GM12878 (cell line): ENCODE measurements at regions not wholly inside any gene's neighbourhood (a gene's known extent, or its start where the extent isn't known, plus 50 kb on each side); places are given as distances from the start of the nearest gene placed in this dataset.

ENCODE experiments used
- CHD1 ChIP-seq: IDR thresholded peaks from 2 replicates; pipeline ENCODE4 v1.6.1; 2012; ENCODE audit warnings: low read depth, low read length, improper control_type of control experiment
- CTCF ChIP-seq, 3 experiments: IDR thresholded peaks in 2 of 3; conservative IDR thresholded peaks in 1 of 3; 2 replicates each; pipeline ENCODE4 v1.5.1; 2011; ENCODE audit warnings: low read depth in 3 of 3, low read length in 3 of 3, mild to moderate bottlenecking in 3 of 3, control low read depth in 2 of 3, moderate library complexity in 2 of 3, inconsistent platforms in 1 of 3, mixed read lengths in 1 of 3; ENCODE audit not compliant: control insufficient read depth in 2 of 3, insufficient read depth in 1 of 3; ENCODE audit errors: extremely low read depth in 1 of 3
- E2F4 ChIP-seq: IDR thresholded peaks from 2 replicates; pipeline ENCODE4 v1.6.1; 2012; ENCODE audit warnings: low read depth, low read length, improper control_type of control experiment
- FOS ChIP-seq: IDR thresholded peaks from 3 replicates; pipeline ENCODE4 v1.6.1; 2011; ENCODE audit warnings: borderline replicate concordance; ENCODE audit not compliant: insufficient read length; ENCODE audit errors: extremely low read depth
- POLR2A ChIP-seq: IDR thresholded peaks from 2 replicates; pipeline ENCODE4 v1.6.1; 2011; ENCODE audit warnings: low read depth, mild to moderate bottlenecking, low read length
- POLR2AphosphoS5 ChIP-seq: IDR thresholded peaks from 2 replicates; pipeline ENCODE4 v1.6.1; 2011; ENCODE audit warnings: mild to moderate bottlenecking, low read length, inconsistent platforms
- RBBP5 ChIP-seq: fragments of 200-600 bp; sonication (generic); conservative IDR thresholded peaks from 2 replicates; pipeline ENCODE4 v1.6.1; 2016
- SIN3A ChIP-seq: IDR thresholded peaks from 2 replicates; pipeline ENCODE4 v1.6.1; 2012; ENCODE audit warnings: low read depth, low read length, improper control_type of control experiment
- SKIL ChIP-seq: fragments of 450-650 bp; IDR thresholded peaks from 2 replicates; pipeline ENCODE4 v1.6.1; 2017; ENCODE audit warnings: mild to moderate bottlenecking, low read depth, inconsistent platforms; ENCODE audit not compliant: poor library complexity, severe bottlenecking
- SMAD1 ChIP-seq: fragments of 450-650 bp; IDR thresholded peaks from 2 replicates; pipeline ENCODE4 v1.6.1; 2018; ENCODE audit warnings: mild to moderate bottlenecking, low read depth; ENCODE audit not compliant: partially characterized antibody
- SMAD5 ChIP-seq: IDR thresholded peaks from 2 replicates; pipeline ENCODE4 v1.6.1; 2016; ENCODE audit warnings: antibody characterized with exemption, low read depth
- ZNF274 ChIP-seq: IDR thresholded peaks from one replicate; pipeline ENCODE4 v1.8.0; 2011; ENCODE audit not compliant: insufficient read length, insufficient read depth
- TF ChIP-seq, protein P1 (sequence below): IDR thresholded peaks from 2 replicates; pipeline ENCODE4 v1.6.1; 2011; ENCODE audit warnings: borderline replicate concordance, low read depth, mild to moderate bottlenecking, moderate library complexity, mixed read lengths, low read length; ENCODE audit not compliant: insufficient read depth; ENCODE audit errors: extremely low read length
- TF ChIP-seq, protein P2 (sequence below): fragments of 450-650 bp; IDR thresholded peaks from 2 replicates; pipeline ENCODE4 v1.6.1; 2016; ENCODE audit warnings: mild to moderate bottlenecking

- TF ChIP-seq CTCF (IDR thresholded peaks at IDR 0.05 in 2 of 3, conservative IDR thresholded peaks at IDR 0.05 in 1 of 3; ENCODE audit: control insufficient read depth in 2 of 3, extremely low read depth in 1 of 3, insufficient read depth in 1 of 3, low read depth in 3 of 3, low read length in 3 of 3) (no peak), RBBP5 (no peak), SMAD1 (no peak), ZNF274 (no peak), E2F4 (no peak), FOS (no peak), POLR2AphosphoS5 (no peak), POLR2A (no peak), CHD1 (no peak), SMAD5 (no peak), SKIL (no peak), SIN3A (no peak)
- TF ChIP-seq, protein P1, sequence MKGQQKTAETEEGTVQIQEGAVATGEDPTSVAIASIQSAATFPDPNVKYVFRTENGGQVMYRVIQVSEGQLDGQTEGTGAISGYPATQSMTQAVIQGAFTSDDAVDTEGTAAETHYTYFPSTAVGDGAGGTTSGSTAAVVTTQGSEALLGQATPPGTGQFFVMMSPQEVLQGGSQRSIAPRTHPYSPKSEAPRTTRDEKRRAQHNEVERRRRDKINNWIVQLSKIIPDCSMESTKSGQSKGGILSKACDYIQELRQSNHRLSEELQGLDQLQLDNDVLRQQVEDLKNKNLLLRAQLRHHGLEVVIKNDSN = no peak
- TF ChIP-seq, protein P2, sequence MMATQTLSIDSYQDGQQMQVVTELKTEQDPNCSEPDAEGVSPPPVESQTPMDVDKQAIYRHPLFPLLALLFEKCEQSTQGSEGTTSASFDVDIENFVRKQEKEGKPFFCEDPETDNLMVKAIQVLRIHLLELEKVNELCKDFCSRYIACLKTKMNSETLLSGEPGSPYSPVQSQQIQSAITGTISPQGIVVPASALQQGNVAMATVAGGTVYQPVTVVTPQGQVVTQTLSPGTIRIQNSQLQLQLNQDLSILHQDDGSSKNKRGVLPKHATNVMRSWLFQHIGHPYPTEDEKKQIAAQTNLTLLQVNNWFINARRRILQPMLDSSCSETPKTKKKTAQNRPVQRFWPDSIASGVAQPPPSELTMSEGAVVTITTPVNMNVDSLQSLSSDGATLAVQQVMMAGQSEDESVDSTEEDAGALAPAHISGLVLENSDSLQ = no peak
These were observed 111.2 kb upstream of the ADO start for GRCh38 chr10:62693306-62693705.
